Endothelial cell of umbilical vein (primary cell): ENCODE measurements at regions not wholly inside any gene's neighbourhood (a gene's known extent, or its start where the extent isn't known, plus 50 kb on each side); places are given as distances from the start of the nearest gene placed in this dataset.

ENCODE experiments used
- BruUV-seq: library from RNA; stranded (reverse); fragments of 400-500 nt; replicated peaks from 2 replicates; lab custom pipeline; 2021; lab: Mats Ljungman, UMichigan
- CTCF ChIA-PET: fragments of 300-600, 350-600 bp; sonication (Branson Sonifier 250); formaldehyde crosslinking; loops from one replicate; lab custom pipeline; 2021; ENCODE audit warnings: antibody characterized with exemption, inconsistent platforms; lab: Charles Lee
- POLR2A ChIA-PET: fragments of 300-600, 350-600 bp; sonication (Branson Sonifier 250); formaldehyde crosslinking; loops from one replicate; lab custom pipeline; 2021; ENCODE audit warnings: antibody characterized with exemption, inconsistent platforms; lab: Charles Lee
- DNase-seq: peaks from one replicate; pipeline ENCODE4 v3.0.0-alpha.2; 2011; ENCODE audit warnings: low read depth, low spot score
- FAIRE-seq: peaks from 2 replicates; lab custom pipeline; 2011; peaks lifted over from hg19 to GRCh38; lab: Jason Lieb, UNC
- H2AFZ ChIP-seq: 2 replicates; pipeline ENCODE4 v1.6.0; 2012; ENCODE audit warnings: low read depth, low read length, control low read depth, inconsistent platforms
- H3K27ac ChIP-seq: 2 replicates; pipeline ENCODE4 v1.5.1; 2011; ENCODE audit warnings: low read depth, mild to moderate bottlenecking, control low read depth, low read length, moderate library complexity; ENCODE audit not compliant: insufficient read depth
- H3K27me3 ChIP-seq, 2 experiments: 2 replicates each; pipeline versions ENCODE4 v1.6.0 to v1.6.1; 2011; ENCODE audit warnings: low read length in 2 of 2, mixed read lengths in 1 of 2; ENCODE audit not compliant: control insufficient read depth in 2 of 2, insufficient read depth in 2 of 2
- H3K36me3 ChIP-seq, 2 experiments: 2 replicates in 1 of 2; 3 replicates in 1 of 2; pipeline ENCODE4 v1.5.1; 2011; ENCODE audit warnings: low read length in 2 of 2, mild to moderate bottlenecking in 1 of 2, moderate library complexity in 1 of 2; ENCODE audit not compliant: control insufficient read depth in 2 of 2, insufficient read depth in 2 of 2; ENCODE audit errors: extremely low read depth in 1 of 2
- H3K4me1 ChIP-seq: 3 replicates; pipeline ENCODE4 v1.5.1; 2011; ENCODE audit warnings: mild to moderate bottlenecking, low read length; ENCODE audit not compliant: control insufficient read depth, insufficient read depth; ENCODE audit errors: extremely low read depth
- H3K4me2 ChIP-seq: 2 replicates; pipeline ENCODE4 v1.6.1; 2011; ENCODE audit warnings: low read length, control low read depth, mixed read lengths; ENCODE audit not compliant: insufficient read depth
- H3K4me3 ChIP-seq, 3 experiments: fragments of 200-600 bp in 1 of 3; sonication (generic), shearing (Covaris generic) in 1 of 3; replicated peaks in 1 of 3; 2 replicates each; pipeline ENCODE4 v1.5.1; 2011 to 2016; ENCODE audit warnings: control low read depth in 3 of 3, low read length in 3 of 3, mild to moderate bottlenecking in 2 of 3, inconsistent platforms in 1 of 3, low read depth in 1 of 3, moderate library complexity in 1 of 3; ENCODE audit not compliant: insufficient read depth in 1 of 3
- H3K79me2 ChIP-seq: 2 replicates; pipeline ENCODE4 v1.6.0; 2012; ENCODE audit warnings: low read length, inconsistent platforms; ENCODE audit not compliant: control insufficient read depth, insufficient read depth
- H3K9ac ChIP-seq: replicated peaks from 2 replicates; pipeline ENCODE3; 2011; ENCODE audit warnings: low read length, control low read depth; ENCODE audit not compliant: insufficient read depth; ENCODE audit errors: extremely low read depth
- H3K9me1 ChIP-seq: replicated peaks from 3 replicates; pipeline ENCODE4 v1.6.0; 2011; ENCODE audit warnings: mild to moderate bottlenecking, low read length; ENCODE audit not compliant: control insufficient read depth, insufficient read depth; ENCODE audit errors: extremely low read depth
- H3K9me3 ChIP-seq: replicated peaks from 2 replicates; pipeline ENCODE4 v1.5.1; 2012; ENCODE audit warnings: low read length, inconsistent platforms; ENCODE audit not compliant: control insufficient read depth, insufficient read depth
- H4K20me1 ChIP-seq: replicated peaks from 2 replicates; pipeline ENCODE3; 2011; ENCODE audit warnings: mild to moderate bottlenecking, low read length; ENCODE audit not compliant: control insufficient read depth, insufficient read depth; ENCODE audit errors: extremely low read depth
- EZH2 ChIP-seq: IDR thresholded peaks from 2 replicates; pipeline ENCODE4 v1.6.1; 2012; ENCODE audit warnings: borderline replicate concordance, low read depth, mild to moderate bottlenecking, moderate library complexity, low read length, inconsistent platforms; ENCODE audit not compliant: severe bottlenecking
- FOS ChIP-seq: IDR thresholded peaks from 2 replicates; pipeline ENCODE4 v1.6.1; 2011; ENCODE audit warnings: mild to moderate bottlenecking, low read length, moderate library complexity, borderline replicate concordance; ENCODE audit not compliant: insufficient read depth
- GATA2 ChIP-seq: IDR thresholded peaks from 2 replicates; pipeline ENCODE4 v1.7.0; 2011; ENCODE audit warnings: low read depth, mild to moderate bottlenecking, moderate library complexity, mixed read lengths, low read length; ENCODE audit not compliant: insufficient read length, insufficient read depth
- JUN ChIP-seq: IDR thresholded peaks from 2 replicates; pipeline ENCODE4 v1.6.1; 2011; ENCODE audit warnings: borderline replicate concordance, low read depth; ENCODE audit not compliant: insufficient read length, insufficient read depth
- MYC ChIP-seq: IDR thresholded peaks from one replicate; pipeline ENCODE4 v1.6.1; 2011; ENCODE audit warnings: mild to moderate bottlenecking, low read depth, low read length
- POLR2A ChIP-seq: IDR thresholded peaks from 2 replicates; pipeline ENCODE4 v1.6.1; 2012; ENCODE audit warnings: low read depth, mild to moderate bottlenecking, control low read depth, low read length
- POLR2AphosphoS5 ChIP-seq: IDR thresholded peaks from 2 replicates; pipeline ENCODE4 v1.6.1; 2012; ENCODE audit warnings: low read depth, mild to moderate bottlenecking, control low read depth, low read length, moderate library complexity; ENCODE audit not compliant: insufficient read depth
- dilution Hi-C: fragments of 300-500 bp; cut with MboI; formaldehyde crosslinking; loops from one replicate; pipeline ENCODE4 v1.15.0; 2019; ENCODE audit warnings: low sequenced_read_pairs; ENCODE audit not compliant: extremely low pct_ligation_motif_present
- intact Hi-C: fragments of 100-400 bp; cut with micrococcal nuclease; formaldehyde crosslinking; loops from one replicate; pipeline ENCODE4 v1.10.0; 2022
- TF ChIP-seq, protein P1 (sequence below): IDR thresholded peaks from 2 replicates; pipeline ENCODE4 v1.6.1; 2011; ENCODE audit not compliant: insufficient read depth, insufficient read length
- TF ChIP-seq, protein P2 (sequence below), 2 donors: IDR thresholded peaks; 1 replicate in 1 of 2; 2 replicates in 1 of 2; pipeline ENCODE4 v1.5.1; 2011; ENCODE audit warnings: low read length in 2 of 2, mild to moderate bottlenecking in 2 of 2, moderate library complexity in 2 of 2, control low read depth in 1 of 2, inconsistent platforms in 1 of 2, low read depth in 1 of 2; ENCODE audit not compliant: insufficient read depth in 1 of 2; ENCODE audit errors: extremely low read depth in 1 of 2

DNA sequence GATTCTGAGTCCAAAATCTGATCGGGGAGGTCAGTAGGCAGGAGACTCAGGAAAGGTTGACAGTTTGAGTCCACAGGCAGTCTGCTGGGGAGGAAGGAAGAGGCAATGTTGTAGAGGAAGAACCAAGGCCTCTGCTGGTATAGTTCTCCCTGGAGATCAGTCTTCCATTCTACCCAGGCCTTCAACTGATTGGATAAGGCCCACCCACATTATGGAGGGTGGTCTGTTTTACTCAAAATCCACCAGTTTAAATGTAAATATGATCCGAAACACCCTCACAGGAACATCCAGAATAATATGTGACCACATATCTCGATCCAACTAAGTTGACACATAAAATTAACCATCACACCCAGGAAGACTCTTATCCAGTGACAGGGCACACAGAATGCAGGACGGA is 425.3 kb upstream of the ZMIZ1 start:
- Histone ChIP-seq H3K4me2 (no peak overlapping the region), H3K9ac (no peak overlapping the region), H3K27me3 (peaks cover 0 to 2% of the 10 kb centered on the region in 2 experiments), H3K9me3 (no peaks in the 10 kb centered on the region), H3K79me2 (no peaks in the 10 kb centered on the region), H4K20me1 (no peaks in the 10 kb centered on the region), H2AFZ (no peak overlapping the region), H3K4me1 (no peaks in the 10 kb centered on the region), H3K9me1 (no peaks in the 10 kb centered on the region), H3K27ac (no peak overlapping the region), H3K36me3 (no peaks in the 10 kb centered on the region), H3K4me3 (no peak overlapping the region)
- FAIRE-seq (no peak), DNase-seq (no peak)
- POLR2A ChIA-PET, result no interaction called here
- intact Hi-C loops (no loop called here), dilution Hi-C loops (no loop called here)
- BruUV-seq, result no TSS peak
- TF ChIP-seq FOS (no peak), EZH2 (no peak), POLR2A (no peak)
- CTCF ChIA-PET, result no interaction called here

DNA sequence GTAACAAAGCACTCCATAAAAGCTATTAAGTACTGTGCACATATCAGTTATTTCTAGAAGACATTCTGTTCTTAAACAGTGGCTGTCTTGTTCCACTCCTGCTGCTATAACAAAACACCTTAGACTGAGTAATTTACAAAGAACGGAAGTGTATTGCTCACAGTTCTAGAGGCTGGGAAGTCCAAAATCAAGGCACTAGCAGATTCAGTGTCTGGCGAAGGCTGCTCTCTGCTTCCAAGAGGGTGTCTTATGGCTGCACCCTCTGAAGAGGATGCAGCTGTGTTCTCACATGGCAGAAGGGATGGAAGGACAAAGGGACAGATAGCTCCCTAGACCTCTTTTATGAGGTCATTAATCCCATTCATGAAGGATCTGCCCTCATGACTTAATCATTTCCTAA is 424.2 kb upstream of the ZMIZ1 start:
- no peaks in the 10 kb centered on the region for H4K20me1 ChIP-seq
- no peaks in the 10 kb centered on the region for H3K9me1 ChIP-seq
- FAIRE-seq (no peak), DNase-seq (no peak)
- no peaks in the 10 kb centered on the region for H3K4me1 ChIP-seq
- no TSS peak for BruUV-seq
- H3K27ac ChIP-seq, result no peak overlapping the region
- ChIA-PET CTCF (no interaction called here), POLR2A (no interaction called here)
- TF ChIP-seq POLR2AphosphoS5 (no peak), GATA2 (no peak), MYC (no peak), EZH2 (no peak), POLR2A (no peak), JUN (no peak), FOS (no peak)
- TF ChIP-seq, protein P1, sequence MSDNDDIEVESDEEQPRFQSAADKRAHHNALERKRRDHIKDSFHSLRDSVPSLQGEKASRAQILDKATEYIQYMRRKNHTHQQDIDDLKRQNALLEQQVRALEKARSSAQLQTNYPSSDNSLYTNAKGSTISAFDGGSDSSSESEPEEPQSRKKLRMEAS, result no peak
- TF ChIP-seq, protein P2, sequence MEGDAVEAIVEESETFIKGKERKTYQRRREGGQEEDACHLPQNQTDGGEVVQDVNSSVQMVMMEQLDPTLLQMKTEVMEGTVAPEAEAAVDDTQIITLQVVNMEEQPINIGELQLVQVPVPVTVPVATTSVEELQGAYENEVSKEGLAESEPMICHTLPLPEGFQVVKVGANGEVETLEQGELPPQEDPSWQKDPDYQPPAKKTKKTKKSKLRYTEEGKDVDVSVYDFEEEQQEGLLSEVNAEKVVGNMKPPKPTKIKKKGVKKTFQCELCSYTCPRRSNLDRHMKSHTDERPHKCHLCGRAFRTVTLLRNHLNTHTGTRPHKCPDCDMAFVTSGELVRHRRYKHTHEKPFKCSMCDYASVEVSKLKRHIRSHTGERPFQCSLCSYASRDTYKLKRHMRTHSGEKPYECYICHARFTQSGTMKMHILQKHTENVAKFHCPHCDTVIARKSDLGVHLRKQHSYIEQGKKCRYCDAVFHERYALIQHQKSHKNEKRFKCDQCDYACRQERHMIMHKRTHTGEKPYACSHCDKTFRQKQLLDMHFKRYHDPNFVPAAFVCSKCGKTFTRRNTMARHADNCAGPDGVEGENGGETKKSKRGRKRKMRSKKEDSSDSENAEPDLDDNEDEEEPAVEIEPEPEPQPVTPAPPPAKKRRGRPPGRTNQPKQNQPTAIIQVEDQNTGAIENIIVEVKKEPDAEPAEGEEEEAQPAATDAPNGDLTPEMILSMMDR (IDR thresholded peaks at IDR 0.05; ENCODE audit: extremely low read depth in 1 of 2, insufficient read depth in 1 of 2, low read depth in 1 of 2, low read length in 2 of 2), result no peak
- H2AFZ ChIP-seq, result no peak overlapping the region
- H3K4me2 ChIP-seq, result no peak overlapping the region
- H3K36me3 ChIP-seq, result no peaks in the 10 kb centered on the region
- peaks cover 2 to 3% of the 10 kb centered on the region in 2 experiments for H3K27me3 ChIP-seq
- dilution Hi-C loops (no loop called here), intact Hi-C loops (no loop called here)
- H3K4me3 ChIP-seq, result no peak overlapping the region
- H3K9ac ChIP-seq, result no peak overlapping the region
- no peaks in the 10 kb centered on the region for H3K79me2 ChIP-seq
- no peaks in the 10 kb centered on the region for H3K9me3 ChIP-seq
